LNCAP (cell line): ENCODE measurements at regions not wholly inside any gene's neighbourhood (a gene's known extent, or its start where the extent isn't known, plus 50 kb on each side); places are given as distances from the start of the nearest gene placed in this dataset.

ENCODE experiments used
- TF ChIP-seq, protein P1 (sequence below): fragments of 450-650 bp; IDR thresholded peaks from 2 replicates; pipeline ENCODE4 v1.5.1; 2017; ENCODE audit warnings: mild to moderate bottlenecking

- TF ChIP-seq, protein P1, sequence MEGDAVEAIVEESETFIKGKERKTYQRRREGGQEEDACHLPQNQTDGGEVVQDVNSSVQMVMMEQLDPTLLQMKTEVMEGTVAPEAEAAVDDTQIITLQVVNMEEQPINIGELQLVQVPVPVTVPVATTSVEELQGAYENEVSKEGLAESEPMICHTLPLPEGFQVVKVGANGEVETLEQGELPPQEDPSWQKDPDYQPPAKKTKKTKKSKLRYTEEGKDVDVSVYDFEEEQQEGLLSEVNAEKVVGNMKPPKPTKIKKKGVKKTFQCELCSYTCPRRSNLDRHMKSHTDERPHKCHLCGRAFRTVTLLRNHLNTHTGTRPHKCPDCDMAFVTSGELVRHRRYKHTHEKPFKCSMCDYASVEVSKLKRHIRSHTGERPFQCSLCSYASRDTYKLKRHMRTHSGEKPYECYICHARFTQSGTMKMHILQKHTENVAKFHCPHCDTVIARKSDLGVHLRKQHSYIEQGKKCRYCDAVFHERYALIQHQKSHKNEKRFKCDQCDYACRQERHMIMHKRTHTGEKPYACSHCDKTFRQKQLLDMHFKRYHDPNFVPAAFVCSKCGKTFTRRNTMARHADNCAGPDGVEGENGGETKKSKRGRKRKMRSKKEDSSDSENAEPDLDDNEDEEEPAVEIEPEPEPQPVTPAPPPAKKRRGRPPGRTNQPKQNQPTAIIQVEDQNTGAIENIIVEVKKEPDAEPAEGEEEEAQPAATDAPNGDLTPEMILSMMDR = no peak
These were observed 458.1 kb downstream of the BCL11A start for GRCh38 chr2:60095202-60095815.

DNA sequence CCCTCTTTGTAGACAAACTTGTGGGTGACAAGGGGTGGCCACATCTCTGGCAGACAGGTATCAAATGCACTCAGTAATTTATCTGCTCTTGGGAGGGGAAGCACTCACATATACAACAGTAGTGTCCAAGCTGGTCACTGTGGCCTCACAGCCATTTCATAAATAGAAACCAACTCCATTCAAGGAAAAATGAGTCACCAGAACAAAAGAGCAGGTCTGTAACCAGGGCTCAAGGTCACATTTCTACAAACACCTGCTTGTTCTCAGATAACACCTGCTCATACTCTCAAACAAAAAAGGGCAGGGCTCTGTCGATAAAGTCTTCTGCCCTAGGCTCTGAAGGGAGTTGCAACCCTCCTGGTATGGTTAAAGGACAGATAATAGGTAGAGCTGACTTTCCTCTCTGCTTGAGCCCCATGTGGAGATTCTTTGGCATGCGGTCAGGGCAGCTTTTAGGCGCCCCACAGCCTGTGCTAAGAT lies 459.0 kb downstream of the BCL11A start:
- TF ChIP-seq, protein P1 = no peak

DNA sequence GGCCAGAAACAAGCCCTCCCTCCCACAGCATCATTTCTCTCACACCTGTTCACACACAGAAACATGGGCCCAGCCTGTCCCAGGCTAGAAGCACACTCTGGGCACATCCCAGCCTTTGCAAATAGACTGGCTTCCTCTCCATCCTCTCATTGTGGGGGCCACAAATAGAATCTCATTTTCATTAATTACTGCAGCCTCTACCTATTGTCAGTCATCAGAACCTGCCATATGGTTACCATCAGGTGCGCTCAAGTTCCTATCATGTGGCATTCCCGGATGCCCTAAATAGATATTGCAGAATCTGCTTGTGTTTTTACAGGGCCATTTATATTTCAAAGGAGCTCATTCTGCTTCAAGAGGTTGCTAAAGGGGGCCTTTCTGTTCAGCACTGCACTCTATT lies 460.7 kb downstream of the BCL11A start:
- TF ChIP-seq, protein P1 = no peak

- TF ChIP-seq, protein P1 = no peak
These were observed 461.6 kb downstream of the BCL11A start for GRCh38 chr2:60091894-60092293.

- TF ChIP-seq, protein P1 = no peak
These were observed 462.2 kb downstream of the BCL11A start for GRCh38 chr2:60091266-60091665.

- TF ChIP-seq, protein P1 = no peak
These were observed 473.9 kb downstream of the BCL11A start for GRCh38 chr2:60079562-60079961.

GRCh38 chr2:60075048-60075447 lies 478.4 kb downstream of the BCL11A start:
- TF ChIP-seq, protein P1 = no peak

GRCh38 chr2:60073201-60073600 lies 480.3 kb downstream of the BCL11A start:
- TF ChIP-seq, protein P1 = no peak
